ENCODE measurements at regions not wholly inside any gene's neighbourhood (a gene's known extent, or its start where the extent isn't known, plus 50 kb on each side); places are given as distances from the start of the nearest gene placed in this dataset.
A peak's percentile ranks its signal among the peaks of the same experiment; 100 is the strongest.

DNA sequence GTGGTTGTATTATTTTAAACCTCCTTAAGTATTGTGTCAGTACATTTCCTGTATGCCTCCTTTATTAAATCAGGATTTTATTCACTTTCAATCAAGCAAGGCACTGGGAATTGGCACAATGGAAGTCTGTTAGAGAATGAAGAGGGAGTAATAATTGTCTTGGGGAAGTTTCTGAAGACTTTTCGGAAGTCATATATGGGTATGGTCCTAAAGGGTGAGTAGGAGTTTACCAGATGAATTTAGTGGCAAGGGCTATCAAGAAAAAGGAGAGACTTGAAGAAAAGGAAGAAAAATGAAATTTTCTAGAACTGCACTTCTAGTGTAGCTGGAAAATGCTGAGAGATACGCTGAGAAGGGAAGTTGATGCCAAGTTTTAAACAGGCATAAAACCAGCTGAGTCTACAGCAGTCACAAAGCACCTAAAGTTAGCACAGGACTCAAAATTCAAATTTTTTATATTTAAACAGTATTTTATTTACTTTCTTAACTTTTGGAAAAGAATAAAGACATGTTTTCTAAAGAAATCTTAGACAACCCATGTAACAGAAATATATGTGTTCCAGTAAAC is 184.9 kb downstream of the SMC2 start:
- TF ChIP-seq, protein P1, sequence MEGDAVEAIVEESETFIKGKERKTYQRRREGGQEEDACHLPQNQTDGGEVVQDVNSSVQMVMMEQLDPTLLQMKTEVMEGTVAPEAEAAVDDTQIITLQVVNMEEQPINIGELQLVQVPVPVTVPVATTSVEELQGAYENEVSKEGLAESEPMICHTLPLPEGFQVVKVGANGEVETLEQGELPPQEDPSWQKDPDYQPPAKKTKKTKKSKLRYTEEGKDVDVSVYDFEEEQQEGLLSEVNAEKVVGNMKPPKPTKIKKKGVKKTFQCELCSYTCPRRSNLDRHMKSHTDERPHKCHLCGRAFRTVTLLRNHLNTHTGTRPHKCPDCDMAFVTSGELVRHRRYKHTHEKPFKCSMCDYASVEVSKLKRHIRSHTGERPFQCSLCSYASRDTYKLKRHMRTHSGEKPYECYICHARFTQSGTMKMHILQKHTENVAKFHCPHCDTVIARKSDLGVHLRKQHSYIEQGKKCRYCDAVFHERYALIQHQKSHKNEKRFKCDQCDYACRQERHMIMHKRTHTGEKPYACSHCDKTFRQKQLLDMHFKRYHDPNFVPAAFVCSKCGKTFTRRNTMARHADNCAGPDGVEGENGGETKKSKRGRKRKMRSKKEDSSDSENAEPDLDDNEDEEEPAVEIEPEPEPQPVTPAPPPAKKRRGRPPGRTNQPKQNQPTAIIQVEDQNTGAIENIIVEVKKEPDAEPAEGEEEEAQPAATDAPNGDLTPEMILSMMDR (IDR thresholded peaks at IDR 0.05; ENCODE audit: unreplicated experiment in 3 of 3), result no peak
- peaks cover 3% of the 10 kb centered on the region for H3K27me3 Mint-ChIP-seq (ENCODE audit: low read depth)
- peak overlapping the region in 2 of 3 experiments; percentile 5 to 20 for H3K27ac Mint-ChIP-seq
- H3K4me1 Mint-ChIP-seq, result peaks cover 13% of the 10 kb centered on the region
- H3K4me3 Mint-ChIP-seq, result peak overlapping the region in 1 of 3 experiments; percentile 1
- H3K9me3 Mint-ChIP-seq, result no peaks in the 10 kb centered on the region
- H3K36me3 Mint-ChIP-seq (ENCODE audit: low read depth), result no peaks in the 10 kb centered on the region

DNA sequence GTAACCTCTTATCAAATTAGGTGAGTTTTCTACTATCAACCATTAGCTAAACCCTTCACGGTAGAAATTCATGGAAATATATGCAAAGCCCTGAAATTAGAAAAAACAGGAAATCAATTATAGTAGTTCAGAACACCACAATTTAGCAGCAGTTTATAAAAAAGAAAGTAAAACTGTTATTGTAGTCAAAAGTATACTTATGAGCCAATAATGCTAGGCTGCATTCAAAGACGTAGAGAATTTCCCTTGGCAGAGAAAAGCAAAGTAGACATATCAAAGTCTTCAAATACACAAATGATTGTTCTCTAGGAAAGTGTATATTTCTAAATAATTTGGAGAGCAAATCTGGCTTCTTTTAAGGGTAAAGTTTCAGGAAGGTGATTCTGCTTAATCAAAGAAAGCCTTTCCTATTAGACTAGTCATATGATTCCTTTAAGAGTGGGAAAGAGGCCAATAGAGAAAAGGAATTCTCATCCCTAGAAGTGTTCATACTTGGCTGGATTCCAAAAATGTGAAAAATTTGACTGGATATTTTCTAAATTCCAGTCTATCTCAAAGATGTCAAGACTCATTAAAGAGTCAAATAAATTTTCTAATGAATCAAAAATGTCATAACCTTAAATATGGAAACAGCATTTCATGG is 185.5 kb downstream of the SMC2 start:
- Mint-ChIP-seq H3K4me1 (peaks cover 13% of the 10 kb centered on the region), H3K27me3 (ENCODE audit: low read depth) (peaks cover 3% of the 10 kb centered on the region), H3K27ac (peak overlapping the region in 1 of 3 experiments; percentile 40), H3K9me3 (no peaks in the 10 kb centered on the region), H3K4me3 (no peak overlapping the region), H3K36me3 (ENCODE audit: low read depth) (no peaks in the 10 kb centered on the region)
- TF ChIP-seq, protein P1 (IDR thresholded peaks at IDR 0.05; ENCODE audit: unreplicated experiment in 3 of 3), result no peak

DNA sequence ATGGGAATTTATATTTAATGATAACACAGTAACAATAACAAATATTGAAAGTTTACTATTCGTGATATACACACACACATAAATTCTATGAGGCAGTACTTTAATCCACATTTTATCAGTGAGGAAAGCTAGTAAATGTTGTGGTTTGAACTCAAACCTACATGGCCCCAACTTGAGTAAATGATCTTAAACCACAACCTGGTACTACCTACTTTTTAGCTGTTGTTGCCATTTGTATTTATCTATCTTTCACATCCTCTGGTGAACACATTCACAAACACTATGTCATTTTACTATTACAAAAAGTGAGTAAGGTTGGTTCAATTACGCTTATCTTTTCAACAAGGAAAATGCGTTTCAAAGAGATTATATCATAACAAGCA is 186.1 kb downstream of the SMC2 start:
- no peaks in the 10 kb centered on the region for H3K9me3 Mint-ChIP-seq
- TF ChIP-seq, protein P1 (IDR thresholded peaks at IDR 0.05; ENCODE audit: unreplicated experiment in 3 of 3), result no peak
- no peaks in the 10 kb centered on the region for H3K36me3 Mint-ChIP-seq (ENCODE audit: low read depth)

DNA sequence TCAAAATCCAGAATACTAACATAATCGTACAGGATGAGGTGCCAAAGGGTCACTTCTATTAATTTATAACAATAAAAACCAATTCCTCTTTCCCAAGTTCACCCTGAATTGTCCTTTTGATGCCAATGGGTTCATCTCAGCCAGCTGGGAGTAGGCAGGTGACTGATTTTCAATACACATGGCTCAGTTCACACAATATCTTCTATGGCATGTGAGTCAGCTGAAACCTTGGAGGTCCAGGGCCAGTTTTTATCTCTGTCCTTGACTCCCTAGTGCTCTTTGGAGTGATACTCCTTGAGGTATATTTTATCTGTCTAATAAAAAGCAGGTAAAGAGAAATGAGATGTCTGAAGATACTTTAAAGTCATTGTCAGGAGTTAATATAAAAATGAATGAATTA is 186.6 kb downstream of the SMC2 start:
- Mint-ChIP-seq H3K4me3 (no peak overlapping the region), H3K9me3 (no peaks in the 10 kb centered on the region), H3K27me3 (ENCODE audit: low read depth) (peaks cover 3% of the 10 kb centered on the region), H3K4me1 (peaks cover 13% of the 10 kb centered on the region), H3K27ac (no peak overlapping the region), H3K36me3 (ENCODE audit: low read depth) (no peaks in the 10 kb centered on the region)
- TF ChIP-seq, protein P1 (IDR thresholded peaks at IDR 0.05; ENCODE audit: unreplicated experiment in 3 of 3), result no peak

More for the DNA sequence above, 186.1 kb downstream of the SMC2 start:
- peaks cover 13% of the 10 kb centered on the region for H3K4me1 Mint-ChIP-seq
- peaks cover 3% of the 10 kb centered on the region for H3K27me3 Mint-ChIP-seq (ENCODE audit: low read depth)
- no peak overlapping the region for H3K4me3 Mint-ChIP-seq
- H3K27ac Mint-ChIP-seq, result peak overlapping the region in 1 of 3 experiments; percentile 40

DNA sequence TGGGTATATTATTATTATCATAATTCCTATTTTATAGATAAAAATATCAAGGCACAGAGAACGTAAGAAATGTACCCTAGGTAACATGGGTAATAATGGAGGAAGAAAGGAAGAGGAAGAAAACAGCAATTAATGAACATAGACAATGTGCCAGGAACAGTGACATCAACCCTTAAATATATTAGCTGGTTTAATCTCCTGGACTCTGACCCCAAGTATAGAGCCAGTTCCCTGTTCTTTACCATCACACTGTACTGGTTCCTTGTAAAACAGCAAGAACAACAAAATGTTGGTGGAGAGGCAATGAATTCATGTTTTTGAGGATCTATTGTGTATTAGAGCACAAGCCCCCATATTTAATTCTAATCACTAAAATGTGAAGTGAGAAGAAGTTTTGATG is 192.1 kb downstream of the SMC2 start:
- H3K4me1 Mint-ChIP-seq, result no peaks in the 10 kb centered on the region
- H3K36me3 Mint-ChIP-seq (ENCODE audit: low read depth), result no peaks in the 10 kb centered on the region

More for the DNA sequence above, 192.1 kb downstream of the SMC2 start:
- TF ChIP-seq, protein P1 (IDR thresholded peaks at IDR 0.05; ENCODE audit: unreplicated experiment in 3 of 3), result no peak
- Mint-ChIP-seq H3K4me3 (no peak overlapping the region), H3K27me3 (ENCODE audit: low read depth) (peaks cover 3% of the 10 kb centered on the region), H3K27ac (no peak overlapping the region), H3K9me3 (no peaks in the 10 kb centered on the region)
